ENCODE measurements at regions not wholly inside any gene's neighbourhood (a gene's known extent, or its start where the extent isn't known, plus 50 kb on each side); places are given as distances from the start of the nearest gene placed in this dataset.

DNA sequence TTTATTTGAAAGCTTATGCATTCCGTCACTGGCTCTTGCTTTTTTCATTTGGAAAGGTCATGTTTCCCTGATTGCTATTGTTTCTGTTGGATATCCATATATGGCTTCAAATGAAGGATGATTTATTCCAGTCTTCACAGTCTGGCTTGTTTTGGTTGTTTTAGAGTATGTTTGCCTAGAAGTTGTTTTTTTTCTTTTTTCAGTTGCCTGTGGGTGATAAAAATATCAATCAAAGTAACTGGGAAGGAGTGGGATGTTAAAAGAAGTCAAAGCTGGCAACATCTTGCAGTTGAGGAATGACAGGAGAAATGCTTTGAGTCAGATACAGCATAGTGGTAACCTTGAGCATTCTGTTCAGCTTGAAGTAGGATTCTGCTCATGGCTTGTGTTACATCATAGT lies 610.5 kb downstream of the PLOD2 start:
- H3T11ph ChIP-seq (ENCODE audit: low read length) = no peak overlapping the region

More for the DNA sequence above, 610.5 kb downstream of the PLOD2 start:
- Histone ChIP-seq H3K79me1 (ENCODE audit: insufficient read depth, low read depth, low read length, poor library complexity, severe bottlenecking) (no peaks in the 10 kb centered on the region), H2AK5ac (ENCODE audit: insufficient read length, low read length) (no peak overlapping the region), H3K9ac (ENCODE audit: extremely low read depth, insufficient read length, low read length) (no peak overlapping the region), H2BK20ac (ENCODE audit: low read depth, low read length, poor library complexity, severe bottlenecking) (peak overlapping the region; percentile 45), H2BK15ac (ENCODE audit: low read depth, low read length) (no peak overlapping the region), H2BK120ac (ENCODE audit: low read depth, low read length, poor library complexity, severe bottlenecking) (no peak overlapping the region), H3K4me2 (ENCODE audit: insufficient read depth, insufficient read length, low read length) (no peak overlapping the region), H2BK5ac (ENCODE audit: insufficient read length, low read length) (no peak overlapping the region), H2BK12ac (ENCODE audit: insufficient read length, low read depth, low read length) (no peak overlapping the region), H3K27ac (ENCODE audit: insufficient read length, low read depth, low read length) (no peak overlapping the region), H3K23ac (ENCODE audit: insufficient read length, low read depth, low read length) (no peak overlapping the region), H3K56ac (ENCODE audit: insufficient read length, low read depth, low read length) (no peak overlapping the region), H3K4ac (ENCODE audit: low read depth, low read length) (no peak overlapping the region), H4K8ac (replicated peaks; ENCODE audit: insufficient read length, low read depth, low read length) (no peak overlapping the region), H3K14ac (ENCODE audit: insufficient read depth, low read length) (no peak overlapping the region), H3K27me3 (ENCODE audit: insufficient read depth, low read length) (no peaks in the 10 kb centered on the region), H3K4me1 (ENCODE audit: insufficient read depth, low read length) (no peaks in the 10 kb centered on the region), H3K18ac (ENCODE audit: insufficient read length, low read depth, low read length) (no peak overlapping the region), H3K23me2 (ENCODE audit: insufficient read length, low read depth, low read length, poor library complexity, severe bottlenecking) (no peaks in the 10 kb centered on the region), H4K20me1 (ENCODE audit: control insufficient read depth, insufficient read depth, insufficient read length) (no peaks in the 10 kb centered on the region), H2AFZ (ENCODE audit: low read length) (no peak overlapping the region), H3K79me2 (ENCODE audit: insufficient read depth, low read length) (no peaks in the 10 kb centered on the region), H4K91ac (ENCODE audit: insufficient read length, low read depth, low read length) (no peak overlapping the region), H3K9me3 (ENCODE audit: control insufficient read depth, low read depth, low read length) (no peaks in the 10 kb centered on the region), H4K5ac (ENCODE audit: insufficient read length, low read depth, low read length) (no peak overlapping the region)
- peaks cover 27% of the 10 kb centered on the region in 2 experiments for H3K4me1 Mint-ChIP-seq
- TF ChIP-seq, protein P1, sequence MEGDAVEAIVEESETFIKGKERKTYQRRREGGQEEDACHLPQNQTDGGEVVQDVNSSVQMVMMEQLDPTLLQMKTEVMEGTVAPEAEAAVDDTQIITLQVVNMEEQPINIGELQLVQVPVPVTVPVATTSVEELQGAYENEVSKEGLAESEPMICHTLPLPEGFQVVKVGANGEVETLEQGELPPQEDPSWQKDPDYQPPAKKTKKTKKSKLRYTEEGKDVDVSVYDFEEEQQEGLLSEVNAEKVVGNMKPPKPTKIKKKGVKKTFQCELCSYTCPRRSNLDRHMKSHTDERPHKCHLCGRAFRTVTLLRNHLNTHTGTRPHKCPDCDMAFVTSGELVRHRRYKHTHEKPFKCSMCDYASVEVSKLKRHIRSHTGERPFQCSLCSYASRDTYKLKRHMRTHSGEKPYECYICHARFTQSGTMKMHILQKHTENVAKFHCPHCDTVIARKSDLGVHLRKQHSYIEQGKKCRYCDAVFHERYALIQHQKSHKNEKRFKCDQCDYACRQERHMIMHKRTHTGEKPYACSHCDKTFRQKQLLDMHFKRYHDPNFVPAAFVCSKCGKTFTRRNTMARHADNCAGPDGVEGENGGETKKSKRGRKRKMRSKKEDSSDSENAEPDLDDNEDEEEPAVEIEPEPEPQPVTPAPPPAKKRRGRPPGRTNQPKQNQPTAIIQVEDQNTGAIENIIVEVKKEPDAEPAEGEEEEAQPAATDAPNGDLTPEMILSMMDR (conservative IDR thresholded peaks at IDR 0.05) = no peak
- no peaks in the 10 kb centered on the region for H3K27me3 Mint-ChIP-seq (ENCODE audit: low read depth)
- no peak overlapping the region for H3K4me3 Mint-ChIP-seq
- no peak overlapping the region; a peak in 1 of 7 replicates for H3K27ac Mint-ChIP-seq
- H3K9me3 Mint-ChIP-seq = peaks cover 12 to 21% of the 10 kb centered on the region in 2 experiments
- DNase-seq = no peak
- WGBS (ENCODE audit: extremely low coverage, insufficient read length, low lambda C conversion rate) = no CpG with 5 or more reads among the region's 1 CpG
- peaks cover 18 to 20% (median 19%) of the 10 kb centered on the region in 3 experiments for H3K36me3 Mint-ChIP-seq (ENCODE audit: insufficient read depth in 1 of 3, low read depth in 3 of 3)

Data from H9 (cell line).